GM19023 (cell line): ENCODE measurements at regions not wholly inside any gene's neighbourhood (a gene's known extent, or its start where the extent isn't known, plus 50 kb on each side); places are given as distances from the start of the nearest gene placed in this dataset.

Experiments
- ATAC-seq: cut with Tn5 transposase; IDR thresholded peaks from one replicate; pipeline ENCODE4 v1.9.1; 2021; ENCODE audit warnings: mild to moderate bottlenecking, moderate library complexity; ENCODE audit not compliant: unreplicated experiment

GRCh38 chr18:56383349-56383748 is 255.0 kb downstream of the TXNL1 start:
- ATAC-seq: no peak

GRCh38 chr18:56382541-56382940 is 255.9 kb downstream of the TXNL1 start:
- no peak for ATAC-seq

GRCh38 chr18:56381196-56381595 is 257.2 kb downstream of the TXNL1 start:
- no peak for ATAC-seq

- ATAC-seq: no peak
These were observed 257.7 kb downstream of the TXNL1 start for GRCh38 chr18:56380685-56381084.

- ATAC-seq: no peak
These were observed 259.1 kb downstream of the TXNL1 start for GRCh38 chr18:56379256-56379655.

GRCh38 chr18:56377231-56377630 is 261.2 kb downstream of the TXNL1 start:
- no peak for ATAC-seq

- no peak for ATAC-seq
These were observed 264.3 kb downstream of the TXNL1 start for GRCh38 chr18:56374007-56374655.

GRCh38 chr18:56373601-56374000 is 264.8 kb downstream of the TXNL1 start:
- no peak for ATAC-seq

GRCh38 chr18:56368066-56368465 is 270.3 kb downstream of the TXNL1 start:
- ATAC-seq: no peak

- no peak for ATAC-seq
These were observed 279.6 kb downstream of the TXNL1 start for GRCh38 chr18:56358608-56359280.

- ATAC-seq: no peak
These were observed 284.6 kb downstream of the TXNL1 start for GRCh38 chr18:56353663-56354260.

- no peak for ATAC-seq
These were observed 286.4 kb downstream of the TXNL1 start for GRCh38 chr18:56351911-56352500.

- no peak for ATAC-seq
These were observed 300.9 kb downstream of the TXNL1 start for GRCh38 chr18:56337507-56337906.

GRCh38 chr18:56333839-56334238 is 304.6 kb downstream of the TXNL1 start:
- no peak for ATAC-seq

- ATAC-seq: no peak
These were observed 305.2 kb downstream of the TXNL1 start for GRCh38 chr18:56333146-56333545.

GRCh38 chr18:56332371-56332770 is 306.0 kb downstream of the TXNL1 start:
- no peak for ATAC-seq

GRCh38 chr18:56330366-56331110 is 307.9 kb downstream of the TXNL1 start:
- no peak for ATAC-seq

- no peak for ATAC-seq
These were observed 308.9 kb downstream of the TXNL1 start for GRCh38 chr18:56329536-56329935.

GRCh38 chr18:56327191-56327885 is 311.1 kb downstream of the TXNL1 start:
- ATAC-seq: no peak

GRCh38 chr18:56326336-56327072 is 311.9 kb downstream of the TXNL1 start:
- no peak for ATAC-seq
